Transverse colon (tissue), 4 donors: ENCODE measurements at regions not wholly inside any gene's neighbourhood (a gene's known extent, or its start where the extent isn't known, plus 50 kb on each side); places are given as distances from the start of the nearest gene placed in this dataset.

ENCODE experiments used
- CTCF ChIP-seq, 5 experiments: fragments of 200-600 bp in 3 of 5; fragments of 450-650 bp in 2 of 5; sonication (generic) in 3 of 5; IDR thresholded peaks; 1 replicate in 2 of 5; 2 replicates in 3 of 5; pipeline ENCODE4 v1.5.1; 2016 to 2017; ENCODE audit warnings: antibody characterized with exemption in 5 of 5, inconsistent platforms in 3 of 5, mild to moderate bottlenecking in 2 of 5, moderate library complexity in 1 of 5
- POLR2A ChIP-seq: fragments of 450-650 bp; IDR thresholded peaks from one replicate; pipeline ENCODE4 v1.6.1; 2016; ENCODE audit warnings: antibody characterized with exemption, mild to moderate bottlenecking, moderate library complexity
- POLR2AphosphoS5 ChIP-seq, 3 donors: sonication (generic); formaldehyde crosslinking; IDR thresholded peaks; one replicate each; pipeline ENCODE4 v1.6.1; 2016; ENCODE audit warnings: antibody characterized with exemption in 3 of 3

- TF ChIP-seq POLR2A, result no peak
- TF ChIP-seq CTCF (IDR thresholded peaks at IDR 0.05), result no peak
- TF ChIP-seq POLR2AphosphoS5 (IDR thresholded peaks at IDR 0.05), result no peak
Measured at GRCh38 chr3:74301056-74301455, 313.4 kb downstream of the CNTN3 start.
